GM19468 (cell line): ENCODE measurements at regions not wholly inside any gene's neighbourhood (a gene's known extent, or its start where the extent isn't known, plus 50 kb on each side); places are given as distances from the start of the nearest gene placed in this dataset.

Experiments used
- ATAC-seq: cut with Tn5 transposase; IDR thresholded peaks from one replicate; pipeline ENCODE4 v1.9.1; 2021; ENCODE audit warnings: mild to moderate bottlenecking, moderate library complexity, moderate number of reproducible peaks; ENCODE audit not compliant: unreplicated experiment; ENCODE audit errors: extremely low read depth

GRCh38 chr5:161138751-161139455 lies 286.9 kb upstream of the ATP10B start:
- ATAC-seq, result no peak

GRCh38 chr5:161134956-161135355 lies 282.9 kb upstream of the ATP10B start:
- ATAC-seq, result no peak

- ATAC-seq, result no peak
These were observed 282.1 kb upstream of the ATP10B start for GRCh38 chr5:161134083-161134482.

- no peak for ATAC-seq
These were observed 263.9 kb upstream of the ATP10B start for GRCh38 chr5:161115941-161116340.

- no peak for ATAC-seq
These were observed 260.4 kb upstream of the ATP10B start for GRCh38 chr5:161112371-161112770.

- no peak for ATAC-seq
These were observed 253.5 kb upstream of the ATP10B start for GRCh38 chr5:161105525-161105924.

GRCh38 chr5:161098516-161098915 lies 246.5 kb upstream of the ATP10B start:
- no peak for ATAC-seq

- no peak for ATAC-seq
These were observed 244.6 kb upstream of the ATP10B start for GRCh38 chr5:161096581-161096980.

- no peak for ATAC-seq
These were observed 243.9 kb upstream of the ATP10B start for GRCh38 chr5:161095953-161096352.

GRCh38 chr5:161094411-161094810 lies 242.4 kb upstream of the ATP10B start:
- no peak for ATAC-seq

GRCh38 chr5:161093100-161093499 lies 241.1 kb upstream of the ATP10B start:
- ATAC-seq, result no peak

GRCh38 chr5:161089569-161089968 lies 237.6 kb upstream of the ATP10B start:
- ATAC-seq, result no peak

GRCh38 chr5:161086461-161086860 lies 234.4 kb upstream of the ATP10B start:
- ATAC-seq, result no peak

- ATAC-seq, result no peak
These were observed 233.0 kb upstream of the ATP10B start for GRCh38 chr5:161085056-161085455.

- no peak for ATAC-seq
These were observed 232.1 kb upstream of the ATP10B start for GRCh38 chr5:161084115-161084514.

- ATAC-seq, result no peak
These were observed 226.8 kb upstream of the ATP10B start for GRCh38 chr5:161078793-161079192.

- ATAC-seq, result no peak
These were observed 226.0 kb upstream of the ATP10B start for GRCh38 chr5:161077936-161078545.

- ATAC-seq, result no peak
These were observed 225.5 kb upstream of the ATP10B start for GRCh38 chr5:161077496-161077895.

GRCh38 chr5:161064781-161065180 lies 212.8 kb upstream of the ATP10B start:
- ATAC-seq, result no peak

- ATAC-seq, result no peak
These were observed 212.3 kb upstream of the ATP10B start for GRCh38 chr5:161064297-161064696.

- ATAC-seq, result no peak
These were observed 206.8 kb upstream of the ATP10B start for GRCh38 chr5:161058781-161059180.

- no peak for ATAC-seq
These were observed 200.0 kb upstream of the ATP10B start for GRCh38 chr5:161051920-161052500.
